ENCODE measurements at regions not wholly inside any gene's neighbourhood (a gene's known extent, or its start where the extent isn't known, plus 50 kb on each side); places are given as distances from the start of the nearest gene placed in this dataset.
"Not testable (repeated sequence)": the region's sequence is repeated elsewhere in the genome, so short reads cannot be mapped to it uniquely, and the experiment has no call there.

- peak; percentile 39 for DNase-seq
These were observed 61.1 kb upstream of the VAMP7 start for GRCh38 chrX:155819966-155820491.

- DNase-seq, result no peak
These were observed 61.6 kb upstream of the VAMP7 start for GRCh38 chrX:155819525-155819924.

- DNase-seq, result not testable (repeated sequence)
These were observed 66.8 kb upstream of the VAMP7 start for GRCh38 chrX:155814391-155814790.

- no peak for DNase-seq
These were observed 101.3 kb upstream of the VAMP7 start for GRCh38 chrX:155779831-155780230.

- no peak for DNase-seq
These were observed 102.1 kb upstream of the VAMP7 start for GRCh38 chrX:155778844-155779553.

- no peak for DNase-seq
These were observed 106.8 kb upstream of the VAMP7 start for GRCh38 chrX:155774387-155774786.

GRCh38 chrX:155767876-155768769 lies 113.0 kb upstream of the VAMP7 start:
- DNase-seq, result no peak

GRCh38 chrX:155767051-155767875 lies 113.9 kb upstream of the VAMP7 start:
- peak; percentile 15 for DNase-seq

- no peak for DNase-seq
These were observed 114.8 kb upstream of the VAMP7 start for GRCh38 chrX:155766321-155766720.

GRCh38 chrX:155761185-155761584 lies 120.0 kb upstream of the VAMP7 start:
- DNase-seq, result no peak

- no peak for DNase-seq
These were observed 123.9 kb upstream of the VAMP7 start for GRCh38 chrX:155757046-155757759.

- no peak for DNase-seq
These were observed 125.3 kb upstream of the VAMP7 start for GRCh38 chrX:155755706-155756337.

GRCh38 chrX:155751131-155751530 lies 130.0 kb upstream of the VAMP7 start:
- no peak for DNase-seq

- no peak for DNase-seq
These were observed 133.6 kb upstream of the VAMP7 start for GRCh38 chrX:155747520-155747919.

- DNase-seq, result no peak
These were observed 133.0 kb upstream of the TMLHE start for GRCh38 chrX:155745792-155746191.

- DNase-seq, result no peak
These were observed 131.8 kb upstream of the TMLHE start for GRCh38 chrX:155744534-155744933.

- DNase-seq, result not testable (repeated sequence)
These were observed 115.6 kb upstream of the TMLHE start for GRCh38 chrX:155728335-155728734.

- no peak for DNase-seq
These were observed 106.3 kb upstream of the TMLHE start for GRCh38 chrX:155718972-155719586.

GRCh38 chrX:155715141-155715540 lies 102.4 kb upstream of the TMLHE start:
- DNase-seq, result no peak

- DNase-seq, result no peak
These were observed 82.7 kb upstream of the TMLHE start for GRCh38 chrX:155695419-155695818.

- no peak for DNase-seq
These were observed 81.9 kb upstream of the TMLHE start for GRCh38 chrX:155694649-155695048.
